WERI-Rb-1 (cell line): ENCODE measurements at regions not wholly inside any gene's neighbourhood (a gene's known extent, or its start where the extent isn't known, plus 50 kb on each side); places are given as distances from the start of the nearest gene placed in this dataset.

Experiments
- DNase-seq: peaks from one replicate; pipeline ENCODE4 v3.0.0-alpha.2; 2020
- H3K27ac ChIP-seq: fragments of 250-450 bp; sonication (Bioruptor Pico); 2 replicates; pipeline ENCODE4 v1.5.1; 2020; ENCODE audit warnings: mild to moderate bottlenecking, moderate library complexity
- H3K27me3 ChIP-seq: fragments of 250-450 bp; sonication (Bioruptor Pico); 2 replicates; pipeline ENCODE4 v1.5.1; 2021; ENCODE audit warnings: mild to moderate bottlenecking, low read depth, moderate library complexity; ENCODE audit not compliant: insufficient read depth, severe bottlenecking
- H3K36me3 ChIP-seq: fragments of 250-450 bp; sonication (Bioruptor Pico); 2 replicates; pipeline ENCODE4 v1.5.1; 2020; ENCODE audit warnings: mild to moderate bottlenecking, moderate library complexity
- H3K4me3 ChIP-seq: 2 replicates; pipeline ENCODE4 v1.5.1; 2011; ENCODE audit warnings: low read depth, mild to moderate bottlenecking, control low read depth, low read length
- H3K9me3 ChIP-seq: fragments of 250-450 bp; sonication (Bioruptor Pico); 2 replicates; pipeline ENCODE4 v1.5.1; 2021; ENCODE audit warnings: mild to moderate bottlenecking, moderate library complexity; ENCODE audit not compliant: severe bottlenecking
- TF ChIP-seq, protein P1 (sequence below): IDR thresholded peaks from 2 replicates; pipeline ENCODE4 v1.5.1; 2011; ENCODE audit warnings: low read depth, mild to moderate bottlenecking, control low read depth, inconsistent platforms, low read length

GRCh38 chr4:151822331-151822730 lies 61.5 kb upstream of the GATB start:
- TF ChIP-seq, protein P1, sequence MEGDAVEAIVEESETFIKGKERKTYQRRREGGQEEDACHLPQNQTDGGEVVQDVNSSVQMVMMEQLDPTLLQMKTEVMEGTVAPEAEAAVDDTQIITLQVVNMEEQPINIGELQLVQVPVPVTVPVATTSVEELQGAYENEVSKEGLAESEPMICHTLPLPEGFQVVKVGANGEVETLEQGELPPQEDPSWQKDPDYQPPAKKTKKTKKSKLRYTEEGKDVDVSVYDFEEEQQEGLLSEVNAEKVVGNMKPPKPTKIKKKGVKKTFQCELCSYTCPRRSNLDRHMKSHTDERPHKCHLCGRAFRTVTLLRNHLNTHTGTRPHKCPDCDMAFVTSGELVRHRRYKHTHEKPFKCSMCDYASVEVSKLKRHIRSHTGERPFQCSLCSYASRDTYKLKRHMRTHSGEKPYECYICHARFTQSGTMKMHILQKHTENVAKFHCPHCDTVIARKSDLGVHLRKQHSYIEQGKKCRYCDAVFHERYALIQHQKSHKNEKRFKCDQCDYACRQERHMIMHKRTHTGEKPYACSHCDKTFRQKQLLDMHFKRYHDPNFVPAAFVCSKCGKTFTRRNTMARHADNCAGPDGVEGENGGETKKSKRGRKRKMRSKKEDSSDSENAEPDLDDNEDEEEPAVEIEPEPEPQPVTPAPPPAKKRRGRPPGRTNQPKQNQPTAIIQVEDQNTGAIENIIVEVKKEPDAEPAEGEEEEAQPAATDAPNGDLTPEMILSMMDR, result no peak
- no peaks in the 10 kb centered on the region for H3K36me3 ChIP-seq
- no peaks in the 10 kb centered on the region for H3K9me3 ChIP-seq
- peaks cover 68% of the 10 kb centered on the region for H3K27me3 ChIP-seq
- no peak overlapping the region for H3K4me3 ChIP-seq
- DNase-seq, result no peak
- no peak overlapping the region for H3K27ac ChIP-seq

GRCh38 chr4:151820004-151820403 lies 59.2 kb upstream of the GATB start:
- no peak for DNase-seq
- Histone ChIP-seq H3K4me3 (no peak overlapping the region), H3K36me3 (no peaks in the 10 kb centered on the region), H3K27ac (no peak overlapping the region), H3K9me3 (no peaks in the 10 kb centered on the region), H3K27me3 (peaks cover 67% of the 10 kb centered on the region)
- TF ChIP-seq, protein P1, result no peak

DNA sequence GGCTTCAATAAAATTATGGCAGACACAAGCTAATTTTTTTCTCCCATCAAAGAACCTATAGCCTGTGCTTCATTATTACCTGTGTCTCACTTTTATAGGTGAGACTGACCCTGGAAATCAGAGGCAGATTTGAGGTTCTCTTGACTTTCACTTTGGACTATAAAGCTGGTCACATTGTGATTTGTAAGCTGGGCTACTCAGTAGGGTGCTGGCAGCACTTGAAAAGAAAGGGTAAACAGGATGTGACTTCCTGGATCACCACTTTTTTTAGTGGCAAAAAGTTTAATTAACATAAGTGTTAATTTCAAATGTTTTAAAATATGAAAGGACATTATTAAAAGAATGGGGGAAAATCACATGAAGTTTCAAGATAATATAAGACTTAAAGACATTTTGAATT lies 50.6 kb upstream of the GATB start:
- DNase-seq, result no peak
- no peaks in the 10 kb centered on the region for H3K36me3 ChIP-seq
- H3K9me3 ChIP-seq, result no peaks in the 10 kb centered on the region
- no peak overlapping the region for H3K4me3 ChIP-seq
- H3K27me3 ChIP-seq, result peaks cover 56% of the 10 kb centered on the region
- no peak overlapping the region for H3K27ac ChIP-seq
- TF ChIP-seq, protein P1, result no peak
